SW480 (cell line): ENCODE measurements at regions not wholly inside any gene's neighbourhood (a gene's known extent, or its start where the extent isn't known, plus 50 kb on each side); places are given as distances from the start of the nearest gene placed in this dataset.
"Not testable (repeated sequence)": the region's sequence is repeated elsewhere in the genome, so short reads cannot be mapped to it uniquely, and the experiment has no call there.

ENCODE experiments used
- DNase-seq: peaks from one replicate; pipeline ENCODE4 v3.0.0-alpha.2; 2016; ENCODE audit warnings: low spot score

DNA sequence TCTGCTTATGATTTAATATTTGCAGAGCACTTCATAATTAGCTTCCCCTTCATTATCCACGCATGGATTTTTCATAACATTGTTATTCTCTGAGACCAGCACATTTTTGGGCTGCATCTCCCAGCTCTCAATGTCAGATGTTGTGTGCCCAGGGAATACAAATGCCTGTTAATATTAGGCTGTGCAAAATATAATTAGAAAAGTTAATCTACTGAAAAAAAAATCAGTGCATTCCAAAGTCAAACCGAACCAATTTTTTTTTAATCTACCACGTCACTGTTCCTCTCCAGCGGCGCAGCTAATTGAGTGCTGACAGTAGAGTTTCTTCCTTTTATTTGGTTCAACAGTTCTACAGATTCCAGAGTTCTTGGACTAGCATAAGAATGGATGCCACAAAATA lies 191.0 kb upstream of the RGS6 start:
- DNase-seq, result no peak

DNA sequence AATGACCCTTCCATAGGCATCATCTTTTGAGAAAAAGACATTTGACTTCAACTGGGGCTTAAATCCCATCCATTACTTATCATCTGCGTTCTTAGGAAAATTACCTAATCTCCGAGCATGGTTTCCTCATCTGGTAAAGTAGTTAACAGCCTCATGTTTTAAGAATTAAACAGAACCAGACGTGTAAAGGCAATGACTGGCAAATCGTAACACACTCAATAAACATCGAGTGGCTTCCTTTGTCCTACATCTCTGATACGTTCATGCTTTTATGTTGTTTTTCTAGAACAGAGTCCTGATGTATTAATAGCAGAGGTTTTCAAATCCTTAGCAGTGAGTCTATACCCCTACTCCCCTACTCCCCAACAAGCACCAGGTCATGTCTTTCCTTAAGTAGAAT lies 189.7 kb upstream of the RGS6 start:
- no peak for DNase-seq

DNA sequence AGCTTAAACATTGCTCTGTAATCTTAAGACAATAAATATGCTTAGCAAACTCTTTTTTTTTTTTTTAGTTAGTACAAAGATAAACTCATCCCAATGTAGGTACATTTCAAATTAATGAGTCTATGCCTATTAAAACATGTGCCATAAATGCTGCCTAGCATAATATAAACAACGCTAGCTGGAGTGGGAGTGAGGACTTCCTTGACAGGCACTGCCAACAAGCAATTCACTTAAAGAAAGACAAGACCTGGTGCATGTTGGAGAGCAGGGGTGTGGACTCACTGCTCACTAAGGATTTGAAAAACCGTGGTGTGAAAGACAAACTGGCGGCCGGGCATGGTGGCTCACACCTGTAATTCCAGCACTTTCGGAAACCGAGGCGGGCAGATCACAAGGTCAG lies 187.2 kb upstream of the RGS6 start:
- DNase-seq, result no peak

DNA sequence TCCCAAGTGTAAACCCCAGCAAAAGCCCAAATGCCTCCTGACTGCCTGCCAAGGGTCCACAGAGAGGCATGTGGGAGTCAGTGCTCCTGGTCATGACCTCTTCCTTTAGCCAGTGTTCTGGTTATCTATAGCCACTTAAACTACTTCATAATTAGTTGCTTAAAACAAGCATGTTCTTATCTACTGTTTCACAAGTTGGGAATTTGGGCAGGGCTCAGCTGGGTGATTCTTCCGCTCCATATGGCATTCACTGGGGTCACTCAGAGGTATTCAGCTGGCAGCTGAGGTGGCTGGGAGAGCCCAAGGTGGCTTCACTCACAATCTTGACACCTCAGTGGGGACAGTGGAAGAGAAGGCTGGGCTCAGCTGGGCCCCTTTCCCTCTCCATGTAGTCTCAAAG lies 184.0 kb upstream of the RGS6 start:
- DNase-seq, result no peak

DNA sequence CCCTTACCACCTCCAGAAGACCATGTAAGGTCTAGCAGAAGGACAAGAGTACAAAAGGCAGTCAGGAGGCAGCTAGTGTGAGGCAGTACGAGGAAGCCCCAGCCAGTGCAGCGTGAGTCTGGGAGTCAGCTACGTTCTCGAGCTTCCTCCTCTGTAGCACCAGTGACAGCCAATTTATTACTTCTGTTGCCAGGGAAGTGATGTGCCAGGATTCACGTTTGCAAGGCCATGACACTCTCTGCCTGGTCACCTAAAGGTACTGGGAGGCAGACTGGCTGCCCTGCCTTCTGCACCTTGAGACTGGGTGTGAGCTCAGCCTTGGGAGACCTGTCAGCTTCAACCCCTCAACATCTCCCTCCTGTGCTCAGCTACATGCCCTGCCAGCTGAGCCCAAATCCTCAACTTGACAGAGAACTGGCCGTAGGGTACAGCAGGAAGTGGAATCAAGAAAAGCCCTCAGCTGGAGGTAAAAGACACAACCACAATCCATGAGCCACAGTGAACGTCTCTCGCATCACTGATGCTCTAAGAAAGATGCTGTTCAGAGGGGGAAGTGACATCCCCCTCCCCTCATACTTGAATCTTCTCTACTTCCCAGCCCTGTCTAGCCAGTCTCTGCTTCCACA lies 182.5 kb upstream of the RGS6 start:
- no peak for DNase-seq

DNA sequence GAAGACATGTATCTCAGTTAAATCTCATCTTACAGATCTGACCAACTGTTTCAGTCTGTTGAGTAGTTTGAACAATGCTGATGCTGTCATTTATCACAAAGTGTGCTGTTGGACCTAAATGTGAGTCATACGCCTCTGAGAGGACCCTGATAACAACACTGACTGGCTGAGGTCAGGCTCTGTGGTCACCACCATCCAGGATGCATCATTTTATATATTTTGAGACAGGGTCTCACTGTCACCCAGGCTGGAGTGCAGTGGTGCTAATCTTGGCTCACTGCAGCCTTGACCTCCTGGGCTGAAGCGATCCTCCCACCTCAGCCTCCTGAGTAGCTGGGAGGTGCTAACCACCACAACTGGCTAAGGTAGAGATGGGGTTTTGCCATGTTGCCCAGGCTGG lies 181.0 kb upstream of the RGS6 start:
- no peak for DNase-seq

DNA sequence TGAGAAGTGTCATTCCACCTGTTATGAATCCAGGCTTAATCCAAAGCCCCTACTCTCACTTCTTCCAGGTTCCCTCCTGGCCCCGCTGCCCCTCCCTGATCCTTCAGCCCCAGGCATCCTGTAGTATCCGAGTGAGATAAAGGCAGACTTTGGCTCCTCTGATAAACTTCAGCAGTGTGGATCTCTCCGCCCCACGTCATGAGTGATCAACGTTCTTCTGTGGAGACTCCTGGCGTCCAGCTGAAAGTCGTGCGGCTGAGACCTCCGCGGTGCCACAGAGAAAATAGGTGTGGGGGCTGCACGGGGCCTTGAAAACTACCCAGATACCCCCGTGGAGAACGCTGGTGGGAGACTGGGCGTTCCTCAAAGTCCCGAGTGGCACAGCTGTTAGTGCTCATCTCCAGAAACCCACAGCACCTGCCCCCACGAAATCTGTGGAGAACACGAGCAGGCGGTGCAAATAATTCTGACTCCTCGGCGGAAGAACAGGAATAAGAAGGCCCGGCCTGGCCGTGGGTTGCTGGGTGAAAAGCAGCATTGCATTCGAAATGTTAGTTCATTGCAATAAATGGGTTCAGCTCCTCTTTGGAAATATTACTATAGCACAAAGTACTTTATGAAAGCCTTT lies 180.0 kb upstream of the RGS6 start:
- no peak for DNase-seq

DNA sequence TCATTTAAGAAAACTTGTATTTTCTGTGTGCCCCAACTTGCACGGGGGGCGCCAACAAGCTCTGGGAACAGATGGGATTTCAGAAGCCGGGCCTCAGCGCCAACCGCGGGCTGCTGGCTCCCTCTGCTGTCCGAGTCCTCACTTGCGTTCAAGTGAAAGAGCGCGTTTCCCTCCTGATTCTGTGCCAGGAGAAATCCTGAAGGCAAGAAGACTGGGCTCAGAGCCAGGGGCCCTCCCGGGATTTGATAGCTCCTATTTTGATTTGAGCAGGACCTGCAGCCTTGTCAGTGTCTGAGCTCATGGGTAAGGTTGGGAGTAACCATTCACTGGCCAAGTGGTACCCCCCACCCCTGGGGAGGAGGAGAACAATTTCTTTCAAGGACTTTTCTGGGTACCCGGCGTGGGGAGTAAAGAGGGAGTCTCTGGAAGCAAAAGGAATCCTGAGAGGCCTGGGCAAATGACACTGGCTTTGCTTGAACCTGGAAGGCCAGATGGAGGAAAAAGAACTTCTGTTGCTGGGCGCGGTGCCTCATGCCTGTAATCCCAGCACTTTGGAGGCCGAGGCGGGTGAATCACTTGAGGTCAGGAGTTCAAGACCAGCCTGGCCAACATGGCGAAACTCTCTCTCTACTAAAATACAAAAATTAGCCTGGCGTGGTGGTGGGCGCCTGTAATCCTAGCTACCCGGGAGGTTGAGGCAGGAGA lies 179.0 kb upstream of the RGS6 start:
- DNase-seq, result peak; percentile 78

DNA sequence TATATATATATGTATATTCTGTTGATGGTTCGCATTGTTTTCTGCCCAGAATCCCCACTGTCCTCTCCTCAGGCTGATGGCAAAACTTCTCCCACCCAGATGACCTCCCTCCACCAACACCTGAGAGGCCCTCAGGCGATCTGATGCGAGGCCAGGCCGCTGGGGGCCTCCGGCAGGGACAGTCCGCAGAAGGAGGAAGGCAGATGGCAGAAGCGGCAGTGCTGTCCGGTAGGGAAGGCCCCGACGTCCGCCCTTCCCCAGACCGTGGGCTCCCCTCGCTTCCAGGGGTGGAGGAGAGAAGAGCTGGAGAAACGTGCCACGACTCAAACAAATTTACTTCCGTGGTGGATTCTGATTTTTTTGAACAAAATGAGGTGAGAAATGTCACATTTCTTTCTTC lies 178.3 kb upstream of the RGS6 start:
- no peak for DNase-seq

DNA sequence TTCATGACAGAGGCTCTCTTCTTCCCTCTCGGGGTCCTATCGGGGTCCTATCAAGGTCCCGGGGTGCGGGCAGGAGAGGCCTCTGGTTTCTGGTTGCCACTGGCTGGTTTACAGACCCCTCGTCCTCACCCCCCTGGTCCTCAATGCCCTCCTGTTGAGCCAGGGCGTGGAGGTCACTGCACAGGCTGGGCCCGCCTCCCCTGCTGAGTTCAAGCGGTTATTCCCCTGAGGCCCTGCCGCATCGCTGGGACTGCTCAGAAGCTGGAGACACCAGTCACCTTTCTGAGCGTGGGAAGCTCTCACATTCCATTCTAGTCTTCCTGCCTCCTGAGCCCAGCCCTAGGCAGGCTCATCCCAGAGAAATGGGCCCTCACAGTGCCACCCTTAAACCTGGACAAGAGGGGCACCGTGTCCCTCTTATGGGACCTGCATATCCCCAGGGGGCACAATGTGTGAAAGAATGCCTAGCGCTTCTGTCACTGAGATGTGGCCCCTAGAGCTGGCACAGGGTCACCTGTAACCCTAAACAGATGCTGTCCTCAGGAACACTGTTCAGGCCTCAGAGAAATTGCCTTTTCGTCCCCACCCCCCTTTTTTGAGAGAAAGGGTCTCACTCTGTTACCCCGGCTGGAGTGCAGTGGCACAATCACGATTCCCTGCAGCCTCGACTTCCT lies 177.7 kb upstream of the RGS6 start:
- DNase-seq, result no peak

DNA sequence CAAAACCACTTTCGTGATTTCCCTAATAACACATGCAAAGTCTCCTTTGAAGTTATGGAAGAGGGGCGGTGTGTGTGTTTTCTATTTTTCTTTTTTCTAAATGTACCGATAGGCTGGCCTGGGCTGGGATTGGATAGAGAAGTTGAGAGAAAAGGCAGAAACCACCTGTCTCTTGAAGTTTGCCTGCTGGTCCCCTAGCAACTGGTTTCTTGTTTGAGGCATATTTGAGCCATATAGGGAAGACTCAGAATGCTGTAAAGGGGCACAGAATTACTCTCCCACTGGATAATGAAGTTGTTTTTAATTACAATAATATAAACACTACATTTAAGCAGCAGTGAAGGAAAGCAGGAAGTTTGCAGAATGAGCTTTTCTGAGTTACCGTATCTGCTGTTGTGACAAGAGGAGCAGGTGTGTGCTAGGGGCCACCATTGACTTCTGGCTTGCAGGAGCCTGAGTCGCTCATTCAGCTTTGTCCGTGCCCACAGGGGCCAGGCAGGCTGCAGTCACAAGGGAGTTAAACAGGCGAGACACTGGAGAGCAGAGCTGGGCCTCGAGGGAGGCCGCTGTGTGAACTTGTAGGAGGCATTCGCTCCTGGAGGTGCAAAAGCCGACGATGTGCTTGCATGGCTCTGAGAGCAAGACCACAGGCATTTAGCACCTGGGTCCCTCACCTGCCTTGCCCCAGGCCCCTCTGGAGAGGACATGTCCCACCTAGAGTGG lies 173.8 kb upstream of the RGS6 start:
- DNase-seq, result no peak

DNA sequence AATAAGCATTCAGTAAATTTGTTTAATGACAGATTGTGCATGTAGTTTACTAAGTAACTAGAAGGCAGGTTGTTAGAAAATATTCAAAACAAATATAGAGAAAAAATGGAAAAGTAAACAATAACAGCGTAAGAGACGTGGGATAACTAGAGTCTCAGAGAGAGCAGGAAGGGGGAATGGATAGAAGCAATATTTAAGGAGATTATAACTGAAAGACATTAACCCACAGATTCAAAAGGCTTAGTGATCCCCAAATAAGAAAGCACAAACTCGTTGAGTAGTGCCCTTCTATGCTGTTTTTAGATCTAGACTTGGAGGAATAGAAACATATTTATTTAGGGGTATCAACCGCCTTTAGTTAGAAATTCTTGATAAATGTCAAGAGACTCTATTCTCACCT lies 169.7 kb upstream of the RGS6 start:
- no peak for DNase-seq

DNA sequence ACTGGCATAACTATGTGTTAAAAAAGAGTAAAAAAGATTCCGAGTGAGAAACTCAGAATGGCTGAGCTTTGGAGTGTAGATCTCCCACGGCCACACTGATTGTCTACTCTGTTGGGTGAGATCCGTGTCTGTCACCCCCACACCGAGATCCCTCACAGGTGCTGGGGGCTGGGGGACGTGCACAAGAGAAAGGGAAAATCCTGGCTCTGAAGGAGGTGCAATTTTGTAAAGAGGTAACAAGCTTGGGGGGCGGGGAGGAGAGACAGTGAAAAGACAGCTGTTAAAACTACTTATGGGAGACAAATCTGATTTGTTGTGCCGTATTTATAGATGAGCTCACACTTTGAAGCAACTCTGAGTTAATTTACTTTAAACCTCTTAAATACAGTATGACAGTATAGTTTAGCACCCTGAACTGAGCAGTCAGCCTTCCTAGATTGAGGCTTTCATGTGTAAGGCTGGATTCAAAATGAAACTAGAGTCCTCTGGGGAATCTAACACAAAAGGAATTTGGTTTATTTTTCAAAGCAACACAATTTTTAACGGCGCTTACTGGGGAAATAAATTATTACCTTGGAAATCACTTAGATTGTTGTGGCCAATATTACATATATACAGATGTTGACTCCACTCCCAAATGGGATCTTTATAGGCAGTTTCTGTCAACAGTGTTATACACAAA lies 167.4 kb upstream of the RGS6 start:
- DNase-seq, result no peak

DNA sequence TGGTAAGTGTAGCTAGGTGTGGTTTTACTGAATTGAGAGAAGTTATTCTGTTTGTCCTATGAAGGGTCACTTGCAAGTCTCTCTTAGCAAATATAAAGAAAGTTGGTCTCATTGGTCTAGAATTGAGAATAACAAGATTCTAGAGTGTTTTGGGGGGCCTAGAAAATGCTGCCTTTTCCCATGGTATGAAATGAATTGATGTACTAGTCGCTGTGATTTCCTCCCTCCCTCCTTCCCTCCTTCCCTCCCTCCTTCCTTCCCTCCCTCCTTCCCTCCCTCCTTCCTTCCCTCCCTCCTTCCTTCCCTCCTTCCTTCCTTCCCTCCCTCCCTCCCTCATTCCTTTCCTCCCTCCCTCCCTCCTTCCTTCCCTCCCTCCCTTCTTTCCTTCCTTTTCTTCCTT lies 166.7 kb upstream of the RGS6 start:
- DNase-seq, result no peak

DNA sequence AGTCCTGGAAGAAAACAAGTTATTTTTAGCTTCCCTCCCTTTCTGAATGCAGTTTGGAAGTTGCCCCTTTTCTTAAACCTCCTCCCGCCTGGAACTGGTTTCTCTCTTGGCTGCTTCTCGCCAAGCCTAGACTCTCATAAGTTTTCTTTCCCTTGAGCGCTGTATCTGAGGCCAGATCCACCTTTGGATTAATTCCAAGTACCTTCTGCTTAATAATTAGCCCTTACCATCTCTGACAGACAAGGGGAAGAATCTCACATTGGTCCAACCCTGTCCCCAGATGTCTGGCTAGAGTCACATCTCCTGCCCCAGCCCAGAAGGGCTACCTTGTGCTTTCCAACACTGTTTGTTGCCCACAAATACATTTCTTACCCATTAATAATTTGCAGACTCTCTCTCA lies 161.8 kb upstream of the RGS6 start:
- DNase-seq, result no peak

DNA sequence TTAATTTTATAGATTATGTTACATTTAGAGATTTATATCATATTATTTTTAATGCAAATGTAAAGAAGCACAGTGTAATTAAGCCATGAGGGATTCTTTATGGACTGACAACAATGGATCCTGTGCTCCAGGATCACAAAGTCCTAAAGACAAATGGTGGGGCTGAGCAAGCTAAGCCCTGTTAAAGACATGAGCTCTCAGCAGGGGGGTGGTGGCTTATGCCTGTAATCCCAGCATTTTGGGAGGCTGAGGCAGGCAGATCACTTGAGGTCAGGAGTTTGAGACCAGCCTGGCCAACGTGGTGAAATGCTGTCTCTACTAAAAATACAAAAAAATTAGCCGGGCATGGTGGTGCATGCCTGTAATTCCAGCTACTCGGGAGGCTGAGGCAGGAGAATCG lies 160.8 kb upstream of the RGS6 start:
- DNase-seq, result not testable (repeated sequence)

DNA sequence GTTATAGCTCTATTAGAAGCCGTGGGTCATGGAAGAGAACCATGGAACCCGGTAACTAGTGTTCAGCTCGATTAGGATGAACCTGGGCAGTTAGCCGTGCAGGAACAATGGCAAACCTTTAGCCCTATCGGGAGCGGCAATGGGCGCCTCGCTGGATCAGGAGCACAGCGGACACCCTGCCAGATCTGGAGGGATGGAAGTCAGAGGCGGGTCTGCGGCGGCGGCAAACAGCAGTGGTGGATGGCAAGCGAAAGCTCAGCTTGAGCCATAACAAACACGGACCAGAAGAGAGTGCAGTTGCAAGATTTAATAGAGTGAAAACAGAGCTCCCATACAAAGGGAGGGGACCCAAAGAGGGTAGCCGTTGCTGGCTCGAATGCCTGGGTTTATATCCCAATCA lies 160.2 kb upstream of the RGS6 start:
- DNase-seq, result not testable (repeated sequence)

DNA sequence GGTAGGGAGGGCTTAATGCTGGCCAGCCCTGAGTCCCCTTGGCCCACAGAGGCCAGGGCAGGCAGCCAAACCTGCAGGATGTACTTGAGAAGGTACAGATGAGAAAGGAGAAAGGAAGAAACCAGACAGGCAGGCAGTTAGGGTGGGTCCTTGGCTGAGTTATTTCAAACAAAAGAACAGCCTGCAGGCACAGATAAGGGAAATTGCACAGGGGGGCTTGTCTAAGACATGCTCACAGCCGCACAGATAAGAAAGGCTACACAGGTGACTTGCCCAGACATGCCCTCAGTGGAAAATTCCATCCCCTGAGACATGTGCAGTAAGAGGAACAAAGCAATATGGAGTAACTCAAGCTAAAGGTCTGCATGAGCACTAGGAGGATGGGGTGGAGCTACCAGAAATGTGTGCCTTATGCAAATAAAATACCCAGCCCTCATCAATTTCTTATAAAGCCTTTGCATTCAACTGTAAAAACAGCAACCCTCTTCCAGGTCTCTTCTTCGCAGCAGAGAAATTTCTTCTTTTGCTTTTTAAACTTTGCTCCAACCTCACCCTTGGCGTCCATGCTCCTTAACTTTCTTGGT lies 158.2 kb upstream of the RGS6 start:
- DNase-seq, result no peak

DNA sequence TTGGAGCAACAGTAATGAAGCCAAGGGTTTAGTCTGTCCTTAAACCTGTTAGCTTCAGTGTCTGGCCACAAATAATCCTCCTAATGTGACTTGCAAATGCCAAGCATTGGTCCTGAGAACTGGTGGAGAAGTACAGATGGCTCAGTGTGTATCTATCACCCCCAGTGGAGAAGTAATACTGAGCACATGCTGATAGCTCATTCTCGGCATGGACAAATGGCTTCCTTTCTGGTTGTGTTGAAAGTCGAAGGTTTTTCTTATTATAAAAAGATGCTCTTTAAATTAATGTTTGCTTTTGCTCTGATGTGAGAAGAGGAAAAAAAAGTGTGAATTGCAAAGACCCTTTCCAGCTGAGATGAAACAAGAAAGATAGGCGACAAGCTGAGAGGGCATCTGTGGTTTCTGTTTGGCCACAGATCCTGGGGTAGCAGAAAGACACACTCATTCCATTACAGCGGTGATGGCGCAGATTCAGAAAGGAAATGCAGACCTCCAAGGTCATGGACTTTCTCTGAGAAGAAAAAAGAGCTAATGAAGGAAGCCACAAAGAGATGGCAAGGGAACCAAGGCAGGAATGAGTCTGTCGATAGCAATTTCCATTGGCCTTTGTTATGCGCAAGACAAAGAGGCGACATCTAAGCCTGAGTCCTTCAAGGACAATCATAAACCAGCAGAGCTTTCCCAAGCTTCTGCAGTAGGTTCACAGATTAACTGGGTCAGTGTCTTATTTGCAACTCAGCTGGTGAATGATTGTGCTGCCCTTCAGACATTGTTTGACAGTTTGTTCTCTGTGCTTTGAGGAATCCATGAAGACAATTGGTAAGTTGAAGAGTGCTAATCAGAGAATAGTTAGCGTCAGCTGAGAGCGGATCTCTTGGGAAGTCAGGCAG lies 155.5 kb upstream of the RGS6 start:
- no peak for DNase-seq

DNA sequence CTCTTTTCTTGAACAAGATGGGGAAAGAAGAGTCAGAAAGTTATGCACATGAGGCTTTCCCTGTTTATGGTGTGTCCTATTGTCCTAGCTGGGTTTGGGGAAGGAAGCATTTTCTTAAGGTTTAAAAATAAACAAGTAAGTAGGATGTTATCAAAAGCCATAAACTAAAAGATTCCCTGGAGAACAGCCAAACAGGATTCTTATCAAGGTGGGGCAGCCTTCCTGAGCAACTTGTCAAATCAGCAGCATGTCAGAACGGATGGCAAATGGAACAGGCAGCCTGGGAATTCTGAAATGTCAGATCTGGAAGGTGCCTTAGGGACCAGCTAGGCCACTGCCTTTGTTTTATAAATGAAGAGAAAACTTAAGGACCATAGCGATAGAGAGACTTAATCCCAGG lies 152.2 kb upstream of the RGS6 start:
- no peak for DNase-seq

DNA sequence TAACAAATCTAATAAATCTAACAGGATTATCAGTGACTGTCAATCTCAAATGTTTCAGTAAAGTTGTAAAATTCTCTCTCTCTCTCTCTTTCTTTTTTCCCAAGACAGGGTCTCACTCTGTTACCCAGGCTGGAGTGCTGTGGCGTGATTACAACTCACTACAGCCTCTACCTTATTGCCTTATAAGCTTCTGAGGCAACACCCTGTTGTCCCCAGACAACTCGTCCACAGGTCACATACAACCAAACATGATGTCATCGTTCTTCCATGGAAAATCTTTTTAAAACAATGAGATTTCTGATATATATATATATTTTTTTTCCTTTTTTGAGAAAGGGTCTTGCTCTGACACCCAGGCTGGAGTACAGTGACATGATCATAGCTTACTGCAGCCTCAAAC lies 151.4 kb upstream of the RGS6 start:
- DNase-seq, result no peak
